Common myeloid progenitor, CD34-positive (primary cell): ENCODE measurements at regions not wholly inside any gene's neighbourhood (a gene's known extent, or its start where the extent isn't known, plus 50 kb on each side); places are given as distances from the start of the nearest gene placed in this dataset.
"Not testable (repeated sequence)": the region's sequence is repeated elsewhere in the genome, so short reads cannot be mapped to it uniquely, and the experiment has no call there.

Experiments
- CTCF ChIA-PET: fragments of 350-600 bp; sonication (Branson Sonifier 250); formaldehyde crosslinking; loops from one replicate; lab custom pipeline; 2021; ENCODE audit warnings: antibody characterized with exemption; lab: Charles Lee
- POLR2A ChIA-PET: fragments of 350-600 bp; sonication (Branson Sonifier 250); formaldehyde crosslinking; loops from one replicate; lab custom pipeline; 2021; ENCODE audit warnings: antibody characterized with exemption; lab: Charles Lee
- DNase-seq, 3 donors: peaks; one replicate each; pipeline versions ENCODE4 v3.0.0 to v3.0.0-alpha.2; 2013
- H3K27ac ChIP-seq, 2 experiments: 1 replicate in 1 of 2; 2 replicates in 1 of 2; pipeline ENCODE4 v1.7.0; 2013; ENCODE audit warnings: inconsistent platforms in 2 of 2, low read length in 2 of 2, mild to moderate bottlenecking in 2 of 2, low read depth in 1 of 2, moderate library complexity in 1 of 2; ENCODE audit not compliant: severe bottlenecking in 2 of 2, insufficient read depth in 1 of 2, poor library complexity in 1 of 2
- H3K27me3 ChIP-seq, 5 experiments: replicated peaks in 2 of 5; 1 replicate in 3 of 5; 2 replicates in 2 of 5; pipeline versions ENCODE4 v1.6.1 to v1.7.0; 2013; ENCODE audit warnings: low read length in 4 of 5, mild to moderate bottlenecking in 2 of 5, moderate library complexity in 2 of 5, inconsistent platforms in 1 of 5; ENCODE audit not compliant: insufficient read depth in 5 of 5, control insufficient read depth in 4 of 5
- H3K36me3 ChIP-seq, 4 experiments: 1 replicate in 2 of 4; 2 replicates in 2 of 4; pipeline versions ENCODE4 v1.6.1 to v1.7.0; 2013; ENCODE audit warnings: low read length in 3 of 4, control low read depth in 1 of 4, mild to moderate bottlenecking in 1 of 4; ENCODE audit not compliant: control insufficient read depth in 4 of 4, insufficient read depth in 4 of 4
- H3K4me1 ChIP-seq, 4 experiments: 1 replicate in 3 of 4; 2 replicates in 1 of 4; pipeline versions ENCODE4 v1.6.1 to v1.7.1; 2013; ENCODE audit warnings: low read length in 3 of 4, mild to moderate bottlenecking in 3 of 4, control low read depth in 1 of 4, inconsistent platforms in 1 of 4, moderate library complexity in 1 of 4; ENCODE audit not compliant: control insufficient read depth in 4 of 4, insufficient read depth in 4 of 4; ENCODE audit errors: control extremely low read depth in 1 of 4
- H3K4me3 ChIP-seq, 7 experiments: 1 replicate in 4 of 7; 2 replicates in 3 of 7; pipeline versions ENCODE4 v1.5.1 to v1.7.0; 2013; ENCODE audit warnings: mild to moderate bottlenecking in 7 of 7, low read length in 6 of 7, moderate library complexity in 6 of 7, inconsistent platforms in 2 of 7, low read depth in 2 of 7, control low read depth in 1 of 7; ENCODE audit not compliant: insufficient read depth in 4 of 7, control insufficient read depth in 1 of 7; ENCODE audit errors: extremely low read depth in 1 of 7
- H3K9me3 ChIP-seq, 5 experiments: 1 replicate in 4 of 5; 2 replicates in 1 of 5; pipeline versions ENCODE4 v1.6.1 to v1.7.1; 2013; ENCODE audit warnings: low read length in 4 of 5, mild to moderate bottlenecking in 2 of 5, inconsistent platforms in 1 of 5, low read depth in 1 of 5, moderate library complexity in 1 of 5; ENCODE audit not compliant: control insufficient read depth in 4 of 5, insufficient read depth in 2 of 5; ENCODE audit errors: control extremely low read depth in 1 of 5
- WGBS: methylation state at CpG from one replicate; pipeline ENCODE4 v1.1.5; 2013; ENCODE audit not compliant: insufficient coverage; 5-methylcytosine and 5-hydroxymethylcytosine counted together

DNA sequence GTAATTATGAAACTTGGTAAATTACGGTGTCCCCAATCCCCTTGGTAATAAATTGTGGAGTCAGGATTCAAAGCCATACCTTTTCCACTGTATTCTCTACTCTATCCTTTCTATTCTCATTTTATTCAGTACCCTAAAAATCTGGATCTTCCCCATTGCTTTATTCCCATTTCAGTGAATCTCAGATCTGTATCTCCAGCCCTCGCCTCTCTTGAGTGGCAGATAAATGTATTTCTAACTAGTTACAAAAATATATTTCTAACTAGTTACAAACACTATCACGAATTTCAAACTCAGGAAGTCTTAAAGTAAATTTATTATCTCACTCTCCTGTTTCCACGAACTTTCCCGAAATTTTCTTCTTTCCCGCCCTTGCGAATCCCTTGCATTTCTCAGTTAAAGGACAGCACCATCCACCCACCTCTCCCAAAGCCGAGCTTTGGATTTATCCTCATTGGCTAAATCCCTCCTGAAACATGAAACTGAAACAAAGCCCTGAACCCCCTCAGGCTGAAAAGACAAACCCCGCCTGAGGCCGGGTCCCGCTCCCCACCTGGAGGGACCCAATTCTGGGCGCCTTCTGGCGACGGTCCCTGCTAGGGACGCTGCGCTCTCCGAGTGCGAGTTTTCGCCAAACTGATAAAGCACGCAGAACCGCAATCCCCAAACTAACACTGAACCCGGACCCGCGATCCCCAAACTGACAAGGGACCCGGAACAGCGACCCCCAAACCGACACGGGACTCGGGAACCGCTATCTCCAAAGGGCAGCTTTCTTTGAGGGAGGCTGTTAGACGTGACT, 164.3 kb upstream of the PABPC3 start:
- Histone ChIP-seq H3K4me3 (peak overlapping the region in 5 of 7 experiments; percentile 40 to 71 (median 64)), H3K4me1 (peaks cover 0 to 10% (median 6%) of the 10 kb centered on the region in 4 experiments), H3K27me3 (peaks cover 0 to 32% (median 2%) of the 10 kb centered on the region in 5 experiments), H3K9me3 (no peaks in the 10 kb centered on the region), H3K36me3 (no peaks in the 10 kb centered on the region), H3K27ac (no peak overlapping the region)
- CTCF ChIA-PET, result no interaction called here
- DNase-seq, result peak in 2 of 3 donors; percentile 40 to 62
- WGBS, result 18% methylated on average over 25 of the region's 31 CpGs
- POLR2A ChIA-PET, result no interaction called here

- Histone ChIP-seq H3K4me1 (peaks cover 0 to 12% (median 6%) of the 10 kb centered on the region in 4 experiments), H3K27me3 (peaks cover 0 to 32% (median 2%) of the 10 kb centered on the region in 5 experiments)
- H3K4me3 ChIP-seq, H3K9me3 ChIP-seq, POLR2A ChIA-PET, H3K36me3 ChIP-seq, H3K27ac ChIP-seq: not testable (repeated sequence)
- CTCF ChIA-PET, result interaction anchor here (0.7 to 0.9 kb wide), 2 partner anchors 11 to 43 kb away, joined by 3 to 4 read pairs; a partner anchor contains a TSS
- peak in 2 of 3 donors; percentile 40 to 74 for DNase-seq
- 90% methylated on average over 7 of the region's 15 CpGs for WGBS
Measured at GRCh38 chr13:24933106-24934023, 162.6 kb upstream of the PABPC3 start.

DNA sequence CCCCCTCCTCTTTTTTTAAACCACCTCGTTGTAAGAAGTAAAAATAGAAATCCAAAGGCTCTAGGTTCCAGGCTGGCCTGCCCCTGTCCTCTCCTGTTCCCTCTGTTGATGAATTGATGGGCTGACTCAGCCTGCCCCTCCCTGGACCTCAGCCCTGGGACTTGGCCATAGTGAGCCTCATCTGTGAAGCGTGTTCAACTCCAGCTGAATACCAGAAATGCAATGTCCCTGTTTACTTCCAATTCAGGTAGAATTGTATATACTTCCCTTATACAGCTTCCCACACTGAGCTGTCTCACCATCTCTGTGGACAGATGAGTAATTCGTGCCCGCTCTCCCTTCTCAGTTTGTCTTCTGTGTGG, 161.9 kb upstream of the PABPC3 start:
- H3K27ac ChIP-seq, CTCF ChIA-PET, H3K9me3 ChIP-seq, H3K36me3 ChIP-seq, POLR2A ChIA-PET, H3K4me3 ChIP-seq, DNase-seq: not testable (repeated sequence)
- no CpG with 5 or more reads among the region's 4 CpGs for WGBS
- Histone ChIP-seq H3K27me3 (peaks cover 0 to 32% (median 2%) of the 10 kb centered on the region in 5 experiments), H3K4me1 (peaks cover 0 to 18% (median 11%) of the 10 kb centered on the region in 4 experiments)

DNA sequence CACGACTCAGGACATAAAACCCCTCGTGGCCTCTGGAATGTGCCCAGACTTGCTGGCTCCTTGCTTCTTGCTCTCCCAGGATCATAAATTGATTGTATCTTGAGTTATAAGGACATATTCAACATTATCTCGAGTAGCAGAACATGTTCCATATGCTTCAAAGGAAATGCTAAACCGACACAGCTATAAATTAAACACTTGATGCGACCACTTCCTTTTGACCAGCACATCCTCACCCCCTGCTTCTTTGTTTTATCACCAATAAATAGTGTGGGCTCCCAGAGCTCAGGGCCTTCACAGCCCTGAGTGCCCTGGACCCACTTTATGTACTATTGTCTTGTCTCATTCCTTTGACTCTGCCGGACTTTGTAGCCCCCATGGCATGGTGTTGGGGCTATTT, 157.0 kb upstream of the PABPC3 start:
- H3K4me3 ChIP-seq, result peak overlapping the region in 1 of 7 experiments; percentile 5
- no peaks in the 10 kb centered on the region for H3K27me3 ChIP-seq
- ChIA-PET CTCF (interaction anchor here (1.9 to 2.2 kb wide), 2 partner anchors 12 to 30 kb away, joined by 5 to 9 read pairs; no protein-coding TSS in a partner anchor), POLR2A (no interaction called here)
- 3% methylated on average over 3 of the region's 6 CpGs for WGBS
- DNase-seq, result peak in 2 of 3 donors; percentile 28 to 63
- H3K9me3 ChIP-seq, result peaks cover 0 to 5% (median 0%) of the 10 kb centered on the region in 5 experiments
- H3K4me1 ChIP-seq, result peaks cover 0 to 12% (median 8%) of the 10 kb centered on the region in 4 experiments
- no peaks in the 10 kb centered on the region for H3K36me3 ChIP-seq
- H3K27ac ChIP-seq, result no peak overlapping the region

GRCh38 chr13:24941023-24941713, 154.8 kb upstream of the PABPC3 start:
- H3K4me3 ChIP-seq, CTCF ChIA-PET, H3K36me3 ChIP-seq, H3K27me3 ChIP-seq, DNase-seq, H3K9me3 ChIP-seq, POLR2A ChIA-PET, H3K27ac ChIP-seq: not testable (repeated sequence)
- WGBS, result 90% methylated on average over 2 of the region's 11 CpGs
- H3K4me1 ChIP-seq, result peaks cover 0 to 12% (median 8%) of the 10 kb centered on the region in 4 experiments

GRCh38 chr13:24943136-24943535, 152.8 kb upstream of the PABPC3 start:
- H3K36me3 ChIP-seq, result no peaks in the 10 kb centered on the region
- H3K4me1 ChIP-seq, result peaks cover 0 to 12% (median 8%) of the 10 kb centered on the region in 4 experiments
- no peaks in the 10 kb centered on the region for H3K27me3 ChIP-seq
- H3K9me3 ChIP-seq, result no peaks in the 10 kb centered on the region
- ChIA-PET POLR2A (interaction anchor here (1.1 kb wide), 1 partner anchor 34 kb away, joined by 3 read pairs; no protein-coding TSS in a partner anchor), CTCF (no interaction called here)
- WGBS, result 96% methylated on average over 5 of the region's 6 CpGs
- no peak overlapping the region for H3K4me3 ChIP-seq
- DNase-seq, result no peak
- no peak overlapping the region for H3K27ac ChIP-seq
